ENCODE measurements at regions not wholly inside any gene's neighbourhood (a gene's known extent, or its start where the extent isn't known, plus 50 kb on each side); places are given as distances from the start of the nearest gene placed in this dataset.
"Not testable (repeated sequence)": the region's sequence is repeated elsewhere in the genome, so short reads cannot be mapped to it uniquely, and the experiment has no call there.

GRCh38 chr20:17891131-17891530 lies 77.5 kb downstream of the SNX5 start:
- not testable (repeated sequence) for H3K9ac ChIP-seq (ENCODE audit: low read length); H3K4me3 ChIP-seq (ENCODE audit: low read length); H3K36me3 ChIP-seq (ENCODE audit: control insufficient read depth, insufficient read depth, low read length); H3K27me3 ChIP-seq (ENCODE audit: control insufficient read depth, insufficient read depth, low read length)
- peaks cover 11% of the 10 kb centered on the region for H3K9me3 ChIP-seq (ENCODE audit: control insufficient read depth, low read length)
- peaks cover 15% of the 10 kb centered on the region for H3K4me1 ChIP-seq (ENCODE audit: control insufficient read depth, insufficient read depth, low read length)

- H3K27me3 ChIP-seq (ENCODE audit: control insufficient read depth, insufficient read depth, low read length): no peaks in the 10 kb centered on the region
- peaks cover 13% of the 10 kb centered on the region for H3K4me1 ChIP-seq (ENCODE audit: control insufficient read depth, insufficient read depth, low read length)
These were observed 78.3 kb downstream of the SNX5 start for GRCh38 chr20:17890330-17890729.

GRCh38 chr20:17889226-17889625 lies 79.4 kb downstream of the SNX5 start:
- Histone ChIP-seq H3K4me1 (ENCODE audit: control insufficient read depth, insufficient read depth, low read length) (peaks cover 13% of the 10 kb centered on the region), H3K4me3 (ENCODE audit: low read length) (no peak overlapping the region), H3K9ac (ENCODE audit: low read length) (no peak overlapping the region), H3K27me3 (ENCODE audit: control insufficient read depth, insufficient read depth, low read length) (no peaks in the 10 kb centered on the region), H3K9me3 (ENCODE audit: control insufficient read depth, low read length) (peaks cover 11% of the 10 kb centered on the region), H3K36me3 (ENCODE audit: control insufficient read depth, insufficient read depth, low read length) (no peaks in the 10 kb centered on the region)

More at GRCh38 chr20:17890330-17890729, 78.3 kb downstream of the SNX5 start:
- Histone ChIP-seq H3K36me3 (ENCODE audit: control insufficient read depth, insufficient read depth, low read length) (no peaks in the 10 kb centered on the region), H3K4me3 (ENCODE audit: low read length) (no peak overlapping the region), H3K9me3 (ENCODE audit: control insufficient read depth, low read length) (peaks cover 11% of the 10 kb centered on the region), H3K9ac (ENCODE audit: low read length) (no peak overlapping the region)

- H3K4me1 ChIP-seq (ENCODE audit: control insufficient read depth, insufficient read depth, low read length): peaks cover 13% of the 10 kb centered on the region
These were observed 80.5 kb downstream of the SNX5 start for GRCh38 chr20:17888044-17888443.

GRCh38 chr20:17887331-17888030 lies 81.1 kb downstream of the SNX5 start:
- no peaks in the 10 kb centered on the region for H3K36me3 ChIP-seq (ENCODE audit: control insufficient read depth, insufficient read depth, low read length)
- H3K4me1 ChIP-seq (ENCODE audit: control insufficient read depth, insufficient read depth, low read length): peaks cover 16% of the 10 kb centered on the region
- H3K9me3 ChIP-seq (ENCODE audit: control insufficient read depth, low read length): peaks cover 11% of the 10 kb centered on the region
- H3K27me3 ChIP-seq (ENCODE audit: control insufficient read depth, insufficient read depth, low read length): no peaks in the 10 kb centered on the region
- H3K9ac ChIP-seq (ENCODE audit: low read length): no peak overlapping the region
- no peak overlapping the region for H3K4me3 ChIP-seq (ENCODE audit: low read length)

More at GRCh38 chr20:17888044-17888443, 80.5 kb downstream of the SNX5 start:
- no peak overlapping the region for H3K4me3 ChIP-seq (ENCODE audit: low read length)
- no peaks in the 10 kb centered on the region for H3K36me3 ChIP-seq (ENCODE audit: control insufficient read depth, insufficient read depth, low read length)
- no peak overlapping the region for H3K9ac ChIP-seq (ENCODE audit: low read length)
- no peaks in the 10 kb centered on the region for H3K27me3 ChIP-seq (ENCODE audit: control insufficient read depth, insufficient read depth, low read length)
- H3K9me3 ChIP-seq (ENCODE audit: control insufficient read depth, low read length): peaks cover 11% of the 10 kb centered on the region

- no peaks in the 10 kb centered on the region for H3K27me3 ChIP-seq (ENCODE audit: control insufficient read depth, insufficient read depth, low read length)
- peaks cover 25% of the 10 kb centered on the region for H3K4me1 ChIP-seq (ENCODE audit: control insufficient read depth, insufficient read depth, low read length)
- H3K9me3 ChIP-seq (ENCODE audit: control insufficient read depth, low read length): peaks cover 11% of the 10 kb centered on the region
- H3K9ac ChIP-seq (ENCODE audit: low read length): no peak overlapping the region
- no peaks in the 10 kb centered on the region for H3K36me3 ChIP-seq (ENCODE audit: control insufficient read depth, insufficient read depth, low read length)
- no peak overlapping the region for H3K4me3 ChIP-seq (ENCODE audit: low read length)
These were observed 83.0 kb downstream of the SNX5 start for GRCh38 chr20:17885544-17885943.

- peaks cover 25% of the 10 kb centered on the region for H3K4me1 ChIP-seq (ENCODE audit: control insufficient read depth, insufficient read depth, low read length)
- H3K4me3 ChIP-seq (ENCODE audit: low read length): no peak overlapping the region
- no peaks in the 10 kb centered on the region for H3K27me3 ChIP-seq (ENCODE audit: control insufficient read depth, insufficient read depth, low read length)
- no peak overlapping the region for H3K9ac ChIP-seq (ENCODE audit: low read length)
- H3K9me3 ChIP-seq (ENCODE audit: control insufficient read depth, low read length): peaks cover 9% of the 10 kb centered on the region
- no peaks in the 10 kb centered on the region for H3K36me3 ChIP-seq (ENCODE audit: control insufficient read depth, insufficient read depth, low read length)
These were observed 83.5 kb downstream of the SNX5 start for GRCh38 chr20:17885076-17885475.

- no peaks in the 10 kb centered on the region for H3K36me3 ChIP-seq (ENCODE audit: control insufficient read depth, insufficient read depth, low read length)
- H3K9ac ChIP-seq (ENCODE audit: low read length): no peak overlapping the region
- no peak overlapping the region for H3K4me3 ChIP-seq (ENCODE audit: low read length)
These were observed 84.1 kb downstream of the SNX5 start for GRCh38 chr20:17884307-17885003.

GRCh38 chr20:17883592-17884306 lies 84.8 kb downstream of the SNX5 start:
- H3K9me3 ChIP-seq (ENCODE audit: control insufficient read depth, low read length): no peaks in the 10 kb centered on the region

More at GRCh38 chr20:17884307-17885003, 84.1 kb downstream of the SNX5 start:
- Histone ChIP-seq H3K4me1 (ENCODE audit: control insufficient read depth, insufficient read depth, low read length) (peaks cover 25% of the 10 kb centered on the region), H3K27me3 (ENCODE audit: control insufficient read depth, insufficient read depth, low read length) (no peaks in the 10 kb centered on the region), H3K9me3 (ENCODE audit: control insufficient read depth, low read length) (peaks cover 3% of the 10 kb centered on the region)

GRCh38 chr20:17882834-17883591 lies 85.6 kb downstream of the SNX5 start:
- H3K27me3 ChIP-seq (ENCODE audit: control insufficient read depth, insufficient read depth, low read length): no peaks in the 10 kb centered on the region
- H3K36me3 ChIP-seq (ENCODE audit: control insufficient read depth, insufficient read depth, low read length): no peaks in the 10 kb centered on the region
- H3K9me3 ChIP-seq (ENCODE audit: control insufficient read depth, low read length): no peaks in the 10 kb centered on the region
- H3K9ac ChIP-seq (ENCODE audit: low read length): no peak overlapping the region
- no peak overlapping the region for H3K4me3 ChIP-seq (ENCODE audit: low read length)
- peaks cover 19% of the 10 kb centered on the region for H3K4me1 ChIP-seq (ENCODE audit: control insufficient read depth, insufficient read depth, low read length)

More at GRCh38 chr20:17883592-17884306, 84.8 kb downstream of the SNX5 start:
- peaks cover 25% of the 10 kb centered on the region for H3K4me1 ChIP-seq (ENCODE audit: control insufficient read depth, insufficient read depth, low read length)
- H3K27me3 ChIP-seq (ENCODE audit: control insufficient read depth, insufficient read depth, low read length): no peaks in the 10 kb centered on the region
- no peak overlapping the region for H3K4me3 ChIP-seq (ENCODE audit: low read length)
- no peak overlapping the region for H3K9ac ChIP-seq (ENCODE audit: low read length)
- no peaks in the 10 kb centered on the region for H3K36me3 ChIP-seq (ENCODE audit: control insufficient read depth, insufficient read depth, low read length)

GRCh38 chr20:17882065-17882833 lies 86.3 kb downstream of the SNX5 start:
- no peaks in the 10 kb centered on the region for H3K9me3 ChIP-seq (ENCODE audit: control insufficient read depth, low read length)
- H3K4me1 ChIP-seq (ENCODE audit: control insufficient read depth, insufficient read depth, low read length): peaks cover 18% of the 10 kb centered on the region
- H3K4me3 ChIP-seq (ENCODE audit: low read length): no peak overlapping the region
- H3K9ac ChIP-seq (ENCODE audit: low read length): no peak overlapping the region
- no peaks in the 10 kb centered on the region for H3K36me3 ChIP-seq (ENCODE audit: control insufficient read depth, insufficient read depth, low read length)
- no peaks in the 10 kb centered on the region for H3K27me3 ChIP-seq (ENCODE audit: control insufficient read depth, insufficient read depth, low read length)

All from mucosa of stomach (tissue), 1 donor.